ENCODE measurements at regions not wholly inside any gene's neighbourhood (a gene's known extent, or its start where the extent isn't known, plus 50 kb on each side); places are given as distances from the start of the nearest gene placed in this dataset.

GRCh38 chr9:102892025-102892424, 103.1 kb upstream of the CYLC2 start:
- TF ChIP-seq CTCF (IDR thresholded peaks at IDR 0.05) (no peak), POLR2A (IDR thresholded peaks at IDR 0.05) (no peak)

Measured in upper lobe of left lung (tissue), 4 donors.